CD4-positive, alpha-beta T cell (primary cell): ENCODE measurements at regions not wholly inside any gene's neighbourhood (a gene's known extent, or its start where the extent isn't known, plus 50 kb on each side); places are given as distances from the start of the nearest gene placed in this dataset.

Experiments used
- ATAC-seq: fragments of 200-7000 bp; cut with Tn5 transposase; one replicate; pipeline ENCODE4 v1.10.0; 2022; ENCODE audit warnings: mild to moderate bottlenecking; ENCODE audit not compliant: poor library complexity
- CTCF ChIA-PET: fragments of 350-600 bp; sonication (Branson Sonifier 250); formaldehyde crosslinking; loops from one replicate; lab custom pipeline; 2021; ENCODE audit warnings: antibody characterized with exemption, inconsistent platforms; lab: Charles Lee
- POLR2A ChIA-PET: fragments of 350-600 bp; sonication (Branson Sonifier 250); formaldehyde crosslinking; loops from one replicate; lab custom pipeline; 2021; ENCODE audit warnings: antibody characterized with exemption, inconsistent platforms; lab: Charles Lee
- DNase-seq, 14 experiments: peaks; one replicate each; pipeline ENCODE4 v3.0.0-alpha.2; 2013 to 2020; ENCODE audit warnings: mixed read lengths in 2 of 14
- H3K27ac ChIP-seq, 2 donors: one replicate each; pipeline versions ENCODE4 v1.5.1 to v1.7.0; 2013; ENCODE audit warnings: low read length in 2 of 2, low read depth in 1 of 2, mild to moderate bottlenecking in 1 of 2
- H3K27me3 ChIP-seq, 2 experiments: 1 replicate in 1 of 2; 2 replicates in 1 of 2; pipeline versions ENCODE4 v1.6.1 to v1.7.0; 2013; ENCODE audit warnings: low read length in 2 of 2, control low read depth in 1 of 2, mild to moderate bottlenecking in 1 of 2, moderate library complexity in 1 of 2; ENCODE audit not compliant: insufficient read depth in 2 of 2, control insufficient read depth in 1 of 2
- H3K36me3 ChIP-seq: one replicate; pipeline ENCODE4 v1.6.1; 2013; ENCODE audit warnings: low read length, control low read depth; ENCODE audit not compliant: insufficient read depth
- H3K4me1 ChIP-seq: one replicate; pipeline ENCODE4 v1.6.1; 2013; ENCODE audit warnings: low read length, control low read depth; ENCODE audit not compliant: insufficient read depth
- H3K4me3 ChIP-seq: one replicate; pipeline ENCODE4 v1.5.1; 2013; ENCODE audit warnings: mild to moderate bottlenecking, low read length, moderate library complexity
- H3K9me3 ChIP-seq, 2 experiments: 1 replicate in 1 of 2; 2 replicates in 1 of 2; pipeline versions ENCODE4 v1.6.1 to v1.7.0; 2013; ENCODE audit warnings: low read length in 2 of 2, mild to moderate bottlenecking in 2 of 2, control low read depth in 1 of 2, moderate library complexity in 1 of 2; ENCODE audit not compliant: control insufficient read depth in 1 of 2, insufficient read depth in 1 of 2
- H3K27ac Mint-ChIP-seq: one replicate; pipeline ENCODE4 v1.8.0; 2020; ENCODE audit warnings: mixed read lengths
- H3K27me3 Mint-ChIP-seq: one replicate; pipeline ENCODE4 v1.8.0; 2021; ENCODE audit warnings: mixed read lengths
- H3K36me3 Mint-ChIP-seq: one replicate; pipeline ENCODE4 v1.8.0; 2021; ENCODE audit warnings: low read depth, mixed read lengths
- H3K4me1 Mint-ChIP-seq: one replicate; pipeline ENCODE4 v1.8.0; 2021; ENCODE audit warnings: low read depth, mixed read lengths
- H3K4me3 Mint-ChIP-seq: one replicate; pipeline ENCODE4 v1.8.0; 2020; ENCODE audit warnings: mild to moderate bottlenecking, mixed read lengths
- H3K9me3 Mint-ChIP-seq: one replicate; pipeline ENCODE4 v1.8.0; 2020; ENCODE audit warnings: mixed read lengths
- CTCF ChIP-seq: fragments of 200-600 bp; IDR thresholded peaks from one replicate; pipeline ENCODE4 v1.8.0; 2022; ENCODE audit warnings: antibody characterized with exemption, mild to moderate bottlenecking
- intact Hi-C, 2 experiments: fragments of 100-400 bp; cut with DNase I in 1 of 2; cut with micrococcal nuclease in 1 of 2; formaldehyde crosslinking; loops; one replicate each; pipeline versions ENCODE4 v1.15.1 to v1.9.0; 2023 to 2025; cut with DNase I, micrococcal nuclease

- H3K4me1 Mint-ChIP-seq, result no peaks in the 10 kb centered on the region
- no peak overlapping the region for H3K27ac ChIP-seq
- no peaks in the 10 kb centered on the region for H3K27me3 Mint-ChIP-seq
- no peaks in the 10 kb centered on the region for H3K27me3 ChIP-seq
- TF ChIP-seq CTCF, result no peak
- DNase-seq (no peak), ATAC-seq (no peak)
- no peak overlapping the region for H3K4me3 ChIP-seq
- H3K36me3 Mint-ChIP-seq, result no peaks in the 10 kb centered on the region
- ChIA-PET CTCF (no interaction called here), POLR2A (no interaction called here)
- intact Hi-C loops, result loop anchor here in 1 of 2 experiments (10.0 kb wide), 1 partner anchor 60 kb away; no protein-coding TSS in a partner anchor
- no peaks in the 10 kb centered on the region for H3K36me3 ChIP-seq
- H3K4me3 Mint-ChIP-seq, result no peak overlapping the region
- H3K27ac Mint-ChIP-seq, result no peak overlapping the region
- peaks cover 0 to 3% of the 10 kb centered on the region in 2 experiments for H3K9me3 ChIP-seq
- H3K4me1 ChIP-seq, result no peaks in the 10 kb centered on the region
- H3K9me3 Mint-ChIP-seq, result peaks cover 3% of the 10 kb centered on the region
Measured at GRCh38 chr18:22604390-22604985, 186.8 kb upstream of the CTAGE1 start.

DNA sequence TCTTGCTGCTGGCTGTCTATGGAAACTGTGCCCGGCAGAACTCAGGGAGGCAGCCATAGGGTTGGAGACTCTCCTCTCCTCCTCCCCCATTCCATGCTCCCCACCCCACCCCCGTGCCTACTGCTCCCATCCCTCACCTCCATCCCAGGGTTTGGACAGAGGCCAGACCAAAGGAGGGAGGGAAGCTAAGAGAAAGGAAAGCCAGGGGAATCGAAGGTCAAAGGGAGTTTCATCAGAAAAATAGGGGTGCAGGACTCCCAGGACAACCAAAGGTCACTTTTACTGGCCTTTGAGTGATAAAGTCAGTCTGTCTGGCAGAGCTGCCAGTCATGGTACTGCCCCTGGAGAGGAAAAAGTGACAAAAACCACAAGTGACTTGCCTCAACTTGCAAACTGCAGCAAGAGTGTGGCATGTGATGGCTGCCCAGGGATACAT lies 187.3 kb upstream of the CTAGE1 start:
- CTCF ChIA-PET, result no interaction called here

DNA sequence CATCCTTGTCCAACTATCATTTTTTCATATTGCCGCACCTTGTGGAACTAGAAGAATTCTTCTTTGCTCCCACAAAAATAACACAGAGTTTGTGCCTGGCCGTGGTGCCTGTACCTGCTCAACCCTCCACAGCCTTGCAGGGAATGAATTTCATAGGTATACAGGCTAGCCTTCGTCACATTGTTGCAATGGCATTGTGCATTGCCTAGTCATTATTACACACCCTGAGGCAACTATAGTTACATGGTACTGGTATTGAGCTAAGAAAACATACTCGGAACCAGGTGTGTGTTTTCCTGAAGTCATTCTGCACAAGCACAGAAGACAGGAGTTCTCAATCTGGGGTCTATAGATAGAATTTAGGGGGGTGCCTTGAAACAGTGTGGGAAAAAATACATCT lies 188.0 kb upstream of the CTAGE1 start:
- TF ChIP-seq CTCF, result no peak
- Mint-ChIP-seq H3K27me3 (no peaks in the 10 kb centered on the region), H3K36me3 (no peaks in the 10 kb centered on the region), H3K4me1 (no peaks in the 10 kb centered on the region), H3K4me3 (no peak overlapping the region), H3K27ac (no peak overlapping the region), H3K9me3 (peaks cover under 1% of the 10 kb centered on the region)
- intact Hi-C loops, result loop anchor here in 1 of 2 experiments (10.0 kb wide), 1 partner anchor 61 kb away; no protein-coding TSS in a partner anchor
- no peaks in the 10 kb centered on the region for H3K27me3 ChIP-seq
- no peak overlapping the region for H3K27ac ChIP-seq
- H3K9me3 ChIP-seq, result peaks cover 0 to 3% of the 10 kb centered on the region in 2 experiments
- DNase-seq (no peak), ATAC-seq (no peak)
- H3K4me1 ChIP-seq, result no peaks in the 10 kb centered on the region
- H3K4me3 ChIP-seq, result no peak overlapping the region
- H3K36me3 ChIP-seq, result no peaks in the 10 kb centered on the region
- ChIA-PET POLR2A (no interaction called here), CTCF (no interaction called here)

More for the DNA sequence above, 187.3 kb upstream of the CTAGE1 start:
- POLR2A ChIA-PET, result no interaction called here
- no peak overlapping the region for H3K4me3 ChIP-seq
- no peak for DNase-seq
- no peak for TF ChIP-seq CTCF
- Mint-ChIP-seq H3K36me3 (no peaks in the 10 kb centered on the region), H3K9me3 (peaks cover 3% of the 10 kb centered on the region), H3K4me3 (no peak overlapping the region), H3K27ac (no peak overlapping the region), H3K27me3 (no peaks in the 10 kb centered on the region), H3K4me1 (no peaks in the 10 kb centered on the region)
- no peaks in the 10 kb centered on the region for H3K36me3 ChIP-seq
- no peak for ATAC-seq
- H3K27me3 ChIP-seq, result no peaks in the 10 kb centered on the region
- H3K9me3 ChIP-seq, result peaks cover 0 to 3% of the 10 kb centered on the region in 2 experiments
- H3K27ac ChIP-seq, result no peak overlapping the region
- intact Hi-C loops, result loop anchor here in 1 of 2 experiments (10.0 kb wide), 1 partner anchor 60 kb away; no protein-coding TSS in a partner anchor
- no peaks in the 10 kb centered on the region for H3K4me1 ChIP-seq
